Caco-2 (cell line): ENCODE measurements at regions not wholly inside any gene's neighbourhood (a gene's known extent, or its start where the extent isn't known, plus 50 kb on each side); places are given as distances from the start of the nearest gene placed in this dataset.

Experiments used
- BruUV-seq: library from RNA; stranded (reverse); fragments of 400-500 nt; replicated peaks from 2 replicates; lab custom pipeline; 2021; lab: Mats Ljungman, UMichigan
- CTCF ChIA-PET: fragments of 300-600 bp; sonication (Branson Sonifier 250); formaldehyde crosslinking; loops from one replicate; lab custom pipeline; 2022; ENCODE audit warnings: antibody characterized with exemption; lab: Charles Lee
- POLR2A ChIA-PET: fragments of 300-600 bp; sonication (Branson Sonifier 250); formaldehyde crosslinking; loops from one replicate; lab custom pipeline; 2022; ENCODE audit warnings: antibody characterized with exemption; lab: Charles Lee
- DNase-seq, 2 experiments: peaks; one replicate each; pipeline versions ENCODE4 v3.0.0 to v3.0.0-alpha.2; 2020 to 2022
- H3K27me3 ChIP-seq: replicated peaks from 2 replicates; pipeline ENCODE4 v1.6.0; 2011; ENCODE audit warnings: low read length; ENCODE audit not compliant: control insufficient read depth, insufficient read depth
- H3K36me3 ChIP-seq: 2 replicates; pipeline ENCODE4 v1.5.1; 2011; ENCODE audit warnings: low read length; ENCODE audit not compliant: control insufficient read depth, insufficient read depth
- H3K4me1 ChIP-seq: fragments of 250-450 bp; sonication (Bioruptor Pico); 2 replicates; pipeline ENCODE4 v1.5.1; 2020; ENCODE audit warnings: mild to moderate bottlenecking
- H3K4me3 ChIP-seq: 2 replicates; pipeline ENCODE4 v1.5.1; 2011; ENCODE audit warnings: low read depth, mild to moderate bottlenecking, control low read depth, low read length
- H3K9me3 ChIP-seq: fragments of 250-450 bp; sonication (Bioruptor Pico); 2 replicates; pipeline ENCODE4 v1.5.1; 2020; ENCODE audit warnings: mild to moderate bottlenecking, moderate library complexity
- H3K27ac Mint-ChIP-seq: one replicate; pipeline ENCODE4 v1.8.0; 2022; ENCODE audit warnings: mixed read lengths; ENCODE audit not compliant: unreplicated experiment
- H3K27me3 Mint-ChIP-seq: one replicate; pipeline ENCODE4 v1.8.0; 2022; ENCODE audit warnings: mixed read lengths; ENCODE audit not compliant: insufficient read depth, unreplicated experiment
- H3K36me3 Mint-ChIP-seq: one replicate; pipeline ENCODE4 v1.8.0; 2022; ENCODE audit warnings: mild to moderate bottlenecking, mixed read lengths; ENCODE audit not compliant: insufficient read depth, unreplicated experiment
- H3K4me1 Mint-ChIP-seq: one replicate; pipeline ENCODE4 v1.8.0; 2022; ENCODE audit warnings: low read depth, mixed read lengths; ENCODE audit not compliant: unreplicated experiment
- H3K4me3 Mint-ChIP-seq: one replicate; pipeline ENCODE4 v1.8.0; 2022; ENCODE audit warnings: mild to moderate bottlenecking, moderate library complexity, mixed read lengths; ENCODE audit not compliant: unreplicated experiment
- H3K9me3 Mint-ChIP-seq: one replicate; pipeline ENCODE4 v1.8.0; 2022; ENCODE audit warnings: mixed read lengths; ENCODE audit not compliant: unreplicated experiment
- intact Hi-C: fragments of 100-400 bp; cut with micrococcal nuclease; formaldehyde crosslinking; loops from one replicate; pipeline ENCODE4 v1.10.0; 2022; ENCODE audit not compliant: unreplicated experiment
- TF ChIP-seq, protein P1 (sequence below), 2 experiments: fragments of 200-600 bp in 1 of 2; IDR thresholded peaks; 1 replicate in 1 of 2; 2 replicates in 1 of 2; pipeline versions ENCODE4 v1.5.1 to v1.8.0; 2011 to 2022; ENCODE audit warnings: antibody characterized with exemption in 1 of 2, control low read depth in 1 of 2, inconsistent platforms in 1 of 2, low read depth in 1 of 2, low read length in 1 of 2, mild to moderate bottlenecking in 1 of 2, moderate library complexity in 1 of 2; ENCODE audit not compliant: insufficient read depth in 1 of 2, severe bottlenecking in 1 of 2, unreplicated experiment in 1 of 2

DNA sequence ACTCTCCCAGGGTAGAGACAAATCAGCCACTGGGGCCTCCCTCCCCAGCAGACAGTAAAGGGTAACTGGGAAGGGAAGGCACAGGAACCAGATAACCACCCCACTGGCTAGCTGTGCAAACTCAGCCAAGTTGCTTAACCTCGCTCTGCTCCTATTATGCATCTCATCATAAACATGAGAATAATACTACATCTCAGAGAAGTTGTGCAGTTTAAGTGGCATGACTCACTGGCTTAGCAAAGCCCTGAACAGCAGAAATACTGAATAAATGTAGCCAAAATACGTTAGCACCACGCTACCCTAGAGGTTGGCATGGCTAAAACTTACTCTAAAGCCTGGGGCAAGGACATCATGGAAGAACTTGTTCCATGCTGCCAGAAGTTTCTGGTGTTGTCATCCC, 128.1 kb upstream of the ANK3 start:
- ChIA-PET POLR2A (no interaction called here), CTCF (no interaction called here)
- Histone ChIP-seq H3K27me3 (no peaks in the 10 kb centered on the region), H3K9me3 (no peaks in the 10 kb centered on the region), H3K4me1 (no peaks in the 10 kb centered on the region), H3K4me3 (no peak overlapping the region), H3K36me3 (no peaks in the 10 kb centered on the region)
- TF ChIP-seq, protein P1, sequence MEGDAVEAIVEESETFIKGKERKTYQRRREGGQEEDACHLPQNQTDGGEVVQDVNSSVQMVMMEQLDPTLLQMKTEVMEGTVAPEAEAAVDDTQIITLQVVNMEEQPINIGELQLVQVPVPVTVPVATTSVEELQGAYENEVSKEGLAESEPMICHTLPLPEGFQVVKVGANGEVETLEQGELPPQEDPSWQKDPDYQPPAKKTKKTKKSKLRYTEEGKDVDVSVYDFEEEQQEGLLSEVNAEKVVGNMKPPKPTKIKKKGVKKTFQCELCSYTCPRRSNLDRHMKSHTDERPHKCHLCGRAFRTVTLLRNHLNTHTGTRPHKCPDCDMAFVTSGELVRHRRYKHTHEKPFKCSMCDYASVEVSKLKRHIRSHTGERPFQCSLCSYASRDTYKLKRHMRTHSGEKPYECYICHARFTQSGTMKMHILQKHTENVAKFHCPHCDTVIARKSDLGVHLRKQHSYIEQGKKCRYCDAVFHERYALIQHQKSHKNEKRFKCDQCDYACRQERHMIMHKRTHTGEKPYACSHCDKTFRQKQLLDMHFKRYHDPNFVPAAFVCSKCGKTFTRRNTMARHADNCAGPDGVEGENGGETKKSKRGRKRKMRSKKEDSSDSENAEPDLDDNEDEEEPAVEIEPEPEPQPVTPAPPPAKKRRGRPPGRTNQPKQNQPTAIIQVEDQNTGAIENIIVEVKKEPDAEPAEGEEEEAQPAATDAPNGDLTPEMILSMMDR (IDR thresholded peaks at IDR 0.05; ENCODE audit: insufficient read depth in 1 of 2, low read depth in 1 of 2, low read length in 1 of 2, severe bottlenecking in 1 of 2, unreplicated experiment in 1 of 2): no peak
- H3K27me3 Mint-ChIP-seq: no peaks in the 10 kb centered on the region
- H3K4me1 Mint-ChIP-seq: no peaks in the 10 kb centered on the region
- H3K36me3 Mint-ChIP-seq: no peaks in the 10 kb centered on the region
- no TSS peak for BruUV-seq
- no peak overlapping the region for H3K27ac Mint-ChIP-seq
- no peak overlapping the region for H3K4me3 Mint-ChIP-seq
- H3K9me3 Mint-ChIP-seq: no peaks in the 10 kb centered on the region
- intact Hi-C loops: no loop called here
- DNase-seq: no peak

DNA sequence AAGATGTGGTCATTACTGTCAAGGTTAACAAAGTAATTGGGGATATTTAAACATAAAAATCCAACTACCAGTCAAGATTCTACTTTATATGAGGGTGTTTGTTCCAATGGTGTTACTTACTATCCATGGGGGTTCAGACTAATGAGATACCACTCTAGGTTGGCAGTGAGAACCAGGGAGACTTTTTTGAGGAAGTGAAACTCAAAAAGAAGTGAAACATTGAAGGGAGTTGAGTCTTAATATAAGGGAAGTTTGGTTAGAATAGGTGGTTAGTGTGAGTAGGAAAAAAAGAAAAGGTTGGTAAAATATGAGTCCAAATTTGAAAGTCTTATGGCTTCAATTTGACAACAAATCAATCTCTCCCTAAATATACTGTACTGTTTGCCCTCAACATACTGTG, 123.6 kb upstream of the ANK3 start:
- Mint-ChIP-seq H3K27ac (no peak overlapping the region), H3K36me3 (no peaks in the 10 kb centered on the region), H3K4me1 (no peaks in the 10 kb centered on the region), H3K9me3 (no peaks in the 10 kb centered on the region), H3K27me3 (no peaks in the 10 kb centered on the region), H3K4me3 (no peak overlapping the region)
- Histone ChIP-seq H3K27me3 (no peaks in the 10 kb centered on the region), H3K4me3 (no peak overlapping the region), H3K36me3 (no peaks in the 10 kb centered on the region), H3K9me3 (no peaks in the 10 kb centered on the region), H3K4me1 (no peaks in the 10 kb centered on the region)
- TF ChIP-seq, protein P1 (IDR thresholded peaks at IDR 0.05; ENCODE audit: insufficient read depth in 1 of 2, low read depth in 1 of 2, low read length in 1 of 2, severe bottlenecking in 1 of 2, unreplicated experiment in 1 of 2): no peak
- POLR2A ChIA-PET: no interaction called here
- no peak for DNase-seq
- BruUV-seq: no TSS peak
- CTCF ChIA-PET: no interaction called here
- intact Hi-C loops: no loop called here

GRCh38 chr10:60511477-60512229, 122.0 kb upstream of the ANK3 start:
- POLR2A ChIA-PET: interaction anchor here (0.7 kb wide), 1 partner anchor 10 kb away, joined by 3 read pairs; no protein-coding TSS in a partner anchor
- no peaks in the 10 kb centered on the region for H3K36me3 ChIP-seq
- H3K9me3 Mint-ChIP-seq: no peaks in the 10 kb centered on the region
- no peak for DNase-seq
- H3K36me3 Mint-ChIP-seq: no peaks in the 10 kb centered on the region
- no peaks in the 10 kb centered on the region for H3K27me3 Mint-ChIP-seq
- TF ChIP-seq, protein P1 (IDR thresholded peaks at IDR 0.05; ENCODE audit: insufficient read depth in 1 of 2, low read depth in 1 of 2, low read length in 1 of 2, severe bottlenecking in 1 of 2, unreplicated experiment in 1 of 2): no peak
- H3K27ac Mint-ChIP-seq: no peak overlapping the region
- intact Hi-C loops: no loop called here
- H3K4me3 ChIP-seq: no peak overlapping the region
- no TSS peak for BruUV-seq
- H3K9me3 ChIP-seq: no peaks in the 10 kb centered on the region
- no peak overlapping the region for H3K4me3 Mint-ChIP-seq
- no peaks in the 10 kb centered on the region for H3K27me3 ChIP-seq
- CTCF ChIA-PET: interaction anchor here (0.6 kb wide), 1 partner anchor 502 kb away, joined by 3 read pairs; no protein-coding TSS in a partner anchor
- no peaks in the 10 kb centered on the region for H3K4me1 Mint-ChIP-seq
- H3K4me1 ChIP-seq: no peaks in the 10 kb centered on the region
